ENCODE measurements at regions not wholly inside any gene's neighbourhood (a gene's known extent, or its start where the extent isn't known, plus 50 kb on each side); places are given as distances from the start of the nearest gene placed in this dataset.
A peak's percentile ranks its signal among the peaks of the same experiment; 100 is the strongest.
"Not testable (repeated sequence)": the region's sequence is repeated elsewhere in the genome, so short reads cannot be mapped to it uniquely, and the experiment has no call there.

DNA sequence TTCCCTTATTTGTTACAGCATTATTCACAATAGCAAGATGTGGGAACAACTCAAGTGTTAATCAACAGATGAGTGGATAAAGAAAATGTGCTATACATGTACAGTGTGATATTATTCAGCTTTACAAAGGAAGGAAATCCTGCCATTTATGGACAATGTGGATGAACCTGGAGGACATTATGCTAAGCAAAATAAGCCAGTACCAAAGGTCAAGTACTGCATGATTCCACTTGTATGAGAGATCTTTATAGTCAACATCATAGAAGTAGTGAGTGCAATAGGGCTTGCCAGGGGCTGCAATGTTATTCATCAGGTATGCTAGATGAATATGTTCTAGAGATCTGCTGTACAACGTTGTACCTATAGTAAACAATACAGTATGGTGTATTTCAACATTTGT, 138.5 kb upstream of the AGR3 start:
- no peak for ATAC-seq

DNA sequence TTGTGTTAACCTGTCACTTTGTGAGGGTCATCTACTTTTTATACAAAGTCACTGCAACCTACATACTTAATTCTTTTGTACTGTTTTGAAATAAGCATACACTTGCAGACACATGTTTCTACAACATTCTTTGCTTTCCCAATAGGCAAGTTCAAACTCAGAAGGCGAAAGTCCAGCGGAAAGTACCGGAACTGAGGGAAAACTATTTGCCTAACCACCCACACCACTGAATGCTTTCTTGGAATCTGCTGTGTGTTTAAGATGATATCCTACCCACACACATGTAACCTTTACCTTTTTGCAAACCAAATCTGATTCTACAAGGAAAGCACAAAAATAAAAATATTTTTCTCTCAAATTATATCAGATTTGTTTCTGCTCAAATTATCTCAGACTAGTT, 139.4 kb upstream of the AGR3 start:
- ATAC-seq = no peak

DNA sequence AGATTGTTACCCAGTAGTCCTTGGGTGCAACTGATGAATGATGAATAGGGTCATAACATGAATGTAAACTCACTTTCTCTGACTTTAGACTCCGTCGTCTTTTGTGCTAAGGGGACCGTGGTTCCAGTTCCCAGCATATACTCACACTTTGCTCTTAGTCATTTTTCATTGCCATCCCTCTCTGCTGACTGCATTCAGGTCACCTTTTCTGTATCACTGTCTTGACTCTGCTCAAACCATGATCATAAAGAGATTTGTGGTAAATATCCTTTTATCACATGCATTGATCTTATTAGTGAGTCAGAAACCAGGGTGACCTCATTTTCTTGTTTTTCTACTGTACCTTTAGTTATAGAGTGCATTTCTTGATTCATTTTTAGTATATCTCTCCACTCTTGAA, 141.1 kb upstream of the AGR3 start:
- ATAC-seq = peak; percentile 99

- no peak for ATAC-seq
Measured at GRCh38 chr7:17026269-17026668, 144.5 kb upstream of the AGR3 start.

GRCh38 chr7:17027143-17027788, 145.5 kb upstream of the AGR3 start:
- ATAC-seq = no peak

GRCh38 chr7:17027789-17028152, 146.0 kb upstream of the AGR3 start:
- ATAC-seq = no peak

DNA sequence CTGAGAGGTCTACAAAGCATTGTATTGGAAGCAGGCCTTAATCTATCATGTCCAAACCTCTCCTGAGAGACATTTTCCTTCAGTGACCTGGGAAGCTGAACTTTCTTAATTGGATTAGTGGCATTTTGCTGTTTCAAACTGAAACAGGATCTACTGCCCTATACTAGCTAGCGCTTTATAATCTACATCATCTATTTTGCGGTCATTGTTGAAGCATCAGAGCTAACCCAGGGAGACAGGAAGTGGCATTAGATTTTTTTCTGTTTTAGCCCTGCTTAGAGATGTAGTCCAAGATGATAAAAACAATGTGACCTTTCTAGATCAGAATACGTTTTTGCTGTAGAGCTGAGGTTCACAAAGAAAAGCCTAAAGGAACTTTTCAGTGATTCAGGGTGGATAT, 147.4 kb upstream of the AGR3 start:
- peak; percentile 80 to 86 for ATAC-seq

DNA sequence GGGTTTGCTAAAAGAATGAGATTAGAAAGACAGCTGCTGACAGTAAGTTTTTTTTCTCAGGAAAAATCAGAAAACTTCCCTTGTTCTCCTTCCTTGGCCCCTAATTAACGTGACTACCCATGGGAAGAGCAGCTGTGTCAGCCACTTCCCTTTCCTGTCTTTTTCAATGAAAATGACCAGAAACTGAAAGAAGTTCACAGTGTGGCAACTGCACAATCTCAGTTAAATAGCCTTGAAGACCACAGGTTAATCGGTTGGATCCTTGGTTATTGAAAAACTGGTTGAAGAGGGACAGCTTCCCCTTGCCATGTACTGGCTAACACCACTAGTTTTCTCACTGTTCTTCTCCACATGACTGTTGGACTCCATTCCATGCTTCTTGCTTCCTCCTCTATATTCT, 148.8 kb upstream of the AGR3 start:
- ATAC-seq = no peak

DNA sequence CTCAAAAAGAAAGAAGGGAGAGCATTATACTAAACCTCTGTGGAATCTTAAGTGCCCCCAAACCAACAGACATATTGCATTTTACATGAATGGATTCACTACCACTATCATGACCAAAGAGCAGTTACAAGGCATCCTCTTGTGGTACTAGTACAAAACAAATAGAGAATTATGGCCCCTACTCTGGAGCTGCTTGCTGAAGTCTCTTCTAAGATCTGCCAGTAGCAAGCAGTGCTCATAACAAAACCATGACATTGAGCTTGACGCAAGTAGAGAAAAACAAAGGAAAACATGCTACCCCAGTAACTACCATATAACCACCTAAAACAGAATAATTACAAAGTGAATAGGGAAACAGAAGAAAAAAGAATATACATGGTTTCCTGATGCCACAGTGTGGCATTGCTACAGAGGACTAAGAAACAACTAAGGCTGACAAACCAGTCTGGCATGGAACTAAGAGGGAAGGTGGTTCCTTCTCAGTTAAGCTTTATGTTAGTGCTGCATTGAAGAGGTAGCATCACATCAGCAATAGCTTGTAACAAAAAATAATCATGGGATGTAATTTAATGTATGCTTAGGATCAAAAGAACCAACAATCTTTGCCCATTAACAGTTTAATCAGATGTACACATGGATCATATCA, 150.2 kb upstream of the AGR3 start:
- ATAC-seq = peak; percentile 34 to 51

- no peak for ATAC-seq
Measured at GRCh38 chr7:17033245-17033644, 151.5 kb upstream of the AGR3 start.

DNA sequence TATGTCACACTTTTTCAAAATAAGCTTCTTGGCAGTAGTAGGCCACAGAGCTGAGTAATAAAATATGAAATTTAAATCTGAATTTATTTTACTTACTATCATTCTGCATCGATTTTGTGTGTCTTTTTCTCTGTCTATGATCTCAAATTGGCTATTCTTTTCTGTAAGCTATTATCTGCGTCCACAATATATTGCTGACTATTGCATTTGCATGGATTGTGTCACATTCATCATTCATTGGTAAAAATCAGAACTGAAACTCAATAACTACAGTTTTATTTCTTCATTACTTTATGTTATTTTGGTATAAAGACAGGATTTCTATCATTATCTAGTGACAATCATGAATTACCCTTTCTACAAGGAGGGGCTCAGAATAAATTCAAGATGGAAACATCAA, 154.8 kb upstream of the AGR3 start:
- no peak for ATAC-seq

DNA sequence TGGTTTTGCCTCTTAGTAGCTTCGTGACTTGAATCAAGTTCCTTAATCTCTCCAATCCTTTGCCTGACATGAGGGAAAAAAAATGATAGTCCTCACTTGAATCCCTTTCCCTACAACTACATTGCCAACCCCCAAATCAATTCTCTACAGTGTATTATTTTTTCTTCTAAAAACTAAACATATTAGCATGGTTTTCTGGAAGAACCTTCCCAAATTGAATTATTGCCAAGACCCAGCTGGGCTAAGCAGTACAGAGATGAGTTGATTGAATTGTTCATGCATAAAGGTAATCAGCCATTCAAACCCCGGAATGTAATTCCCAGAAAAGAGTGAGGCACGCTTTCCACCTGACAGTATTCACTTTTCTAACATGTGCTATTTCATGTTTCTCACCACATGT, 155.6 kb upstream of the AGR3 start:
- ATAC-seq = no peak

- ATAC-seq = no peak
Measured at GRCh38 chr7:17038160-17038782, 156.5 kb upstream of the AGR3 start.

GRCh38 chr7:17038783-17039170, 157.0 kb upstream of the AGR3 start:
- no peak for ATAC-seq

DNA sequence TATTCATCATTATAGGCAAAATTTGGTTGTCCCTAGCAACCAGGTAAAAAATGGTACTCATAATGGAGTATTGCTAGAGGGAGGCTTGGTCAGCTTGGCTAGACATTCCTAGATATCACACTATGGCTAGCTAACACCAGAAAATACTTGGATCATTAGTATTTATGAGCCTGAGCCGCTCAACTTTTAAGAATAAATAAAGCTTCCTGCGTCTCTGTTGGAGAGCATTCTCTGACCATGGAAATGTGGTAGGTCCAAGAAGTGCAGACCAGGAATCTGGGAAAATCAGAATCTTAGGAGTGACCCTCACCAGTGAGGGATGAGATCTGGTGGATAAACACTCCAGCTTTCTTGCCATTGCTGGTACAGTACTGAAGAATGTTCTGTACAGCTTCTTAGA, 157.6 kb upstream of the AGR3 start:
- ATAC-seq = no peak

DNA sequence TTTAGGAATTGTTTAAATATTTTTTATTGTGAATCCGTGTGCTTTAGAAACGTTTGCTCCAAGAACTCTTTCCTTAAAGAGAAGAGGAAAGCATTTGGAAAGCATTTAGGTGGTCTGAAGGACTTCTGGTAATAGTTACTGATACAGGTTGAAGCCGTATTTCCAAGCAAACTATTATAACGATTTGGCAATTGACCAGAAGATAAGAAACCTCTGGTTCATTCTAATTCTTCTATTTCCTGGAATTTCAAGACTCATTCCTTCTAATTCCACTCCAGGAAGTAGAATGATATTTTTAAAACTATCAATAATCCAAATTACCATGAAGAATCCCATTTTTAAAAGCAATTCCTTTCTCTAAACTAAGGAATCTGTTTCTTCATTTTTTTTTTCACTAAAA, 158.9 kb upstream of the AGR3 start:
- no peak for ATAC-seq

- ATAC-seq = no peak
Measured at GRCh38 chr7:17041324-17041723, 159.5 kb upstream of the AGR3 start.

DNA sequence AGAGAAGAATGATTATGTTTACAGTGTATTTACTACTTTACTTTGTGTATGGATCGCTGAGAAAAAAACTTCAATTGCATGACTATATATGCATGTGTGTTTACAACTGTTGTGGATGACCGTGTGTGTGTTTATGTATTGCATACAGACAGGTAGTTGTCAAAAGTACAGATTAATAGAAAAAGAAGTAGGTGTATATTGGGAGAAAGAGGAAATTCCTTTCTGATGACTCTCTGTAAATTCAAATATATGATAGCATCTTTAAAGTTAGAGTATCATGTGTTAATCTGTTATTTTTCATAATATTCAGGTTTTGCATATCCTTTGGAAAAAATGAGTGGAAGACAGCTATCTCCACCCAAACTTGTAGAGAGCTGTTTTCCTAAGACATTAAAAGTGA, 160.4 kb upstream of the AGR3 start:
- no peak for ATAC-seq

GRCh38 chr7:17043012-17043877, 161.5 kb upstream of the AGR3 start:
- ATAC-seq = peak; percentile 81 to 86

GRCh38 chr7:17044396-17044795, 162.6 kb upstream of the AGR3 start:
- no peak for ATAC-seq

- no peak for ATAC-seq
Measured at GRCh38 chr7:17044861-17045260, 163.1 kb upstream of the AGR3 start.

DNA sequence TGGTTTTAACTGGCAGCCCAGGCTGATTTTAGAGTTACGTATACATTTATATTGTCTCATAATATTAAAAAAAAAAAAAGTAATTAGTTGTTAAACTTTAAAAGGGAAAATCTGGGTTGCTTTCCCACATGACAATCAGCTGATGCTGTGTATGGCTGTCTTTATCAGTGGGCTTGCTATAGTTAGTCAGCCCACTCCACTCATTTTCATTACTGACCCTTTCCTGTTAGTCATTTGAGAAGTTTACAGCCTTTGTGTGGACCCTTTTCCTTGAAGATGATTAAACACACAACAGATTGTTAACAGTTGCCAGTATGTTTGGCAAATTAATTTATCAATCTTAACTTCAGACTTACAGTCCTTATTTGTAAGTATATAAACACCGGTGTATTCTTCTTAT, 164.5 kb upstream of the AGR3 start:
- ATAC-seq = no peak

DNA sequence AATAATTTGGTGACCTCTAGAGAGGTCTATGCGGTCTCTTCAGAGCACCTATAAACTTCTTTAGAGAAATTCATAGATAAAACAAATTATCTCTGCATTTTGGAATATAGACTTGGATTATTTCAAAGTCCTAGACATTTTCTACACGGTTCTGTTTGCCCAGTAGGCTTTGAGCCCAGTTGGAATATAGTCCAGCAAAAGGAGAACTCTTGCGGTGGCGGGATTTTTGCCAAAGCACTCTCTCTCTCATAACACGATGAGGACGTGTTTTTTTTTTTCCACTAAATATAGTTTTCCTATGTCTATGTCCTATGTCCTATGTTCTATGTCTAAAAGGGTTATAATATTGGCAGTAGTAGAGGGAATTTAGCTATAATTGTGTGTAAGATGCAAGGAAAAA, 164.9 kb upstream of the AGR3 start:
- ATAC-seq = no peak

- ATAC-seq = not testable (repeated sequence)
Measured at GRCh38 chr7:17053164-17053563, 171.4 kb upstream of the AGR3 start.
